PC-9 (cell line): ENCODE measurements at regions not wholly inside any gene's neighbourhood (a gene's known extent, or its start where the extent isn't known, plus 50 kb on each side); places are given as distances from the start of the nearest gene placed in this dataset.

ENCODE experiments used
- BruUV-seq: library from RNA; stranded (reverse); fragments of 400-500 nt; replicated peaks from 2 replicates; lab custom pipeline; 2021; lab: Mats Ljungman, UMichigan
- CTCF ChIA-PET: fragments of 300-600 bp; sonication (Branson Sonifier 250); formaldehyde crosslinking; loops from one replicate; lab custom pipeline; 2022; ENCODE audit warnings: antibody characterized with exemption; lab: Charles Lee
- POLR2A ChIA-PET: fragments of 300-600 bp; sonication (Branson Sonifier 250); formaldehyde crosslinking; loops from one replicate; lab custom pipeline; 2022; ENCODE audit warnings: antibody characterized with exemption; ENCODE audit not compliant: unreplicated experiment; lab: Charles Lee
- DNase-seq, 2 experiments: peaks; one replicate each; pipeline versions ENCODE4 v3.0.0 to v3.0.0-alpha.2; 2015 to 2022; ENCODE audit warnings: mixed read lengths in 1 of 2
- H2AFZ ChIP-seq: fragments of 200-600 bp; sonication (generic); 2 replicates; pipeline ENCODE4 v1.8.1; 2017; ENCODE audit warnings: antibody characterized with exemption
- H3F3A ChIP-seq: fragments of 200-600 bp; sonication (generic); 2 replicates; pipeline ENCODE4 v1.8.1; 2017; ENCODE audit warnings: antibody characterized with exemption, mild to moderate bottlenecking, low read depth; ENCODE audit not compliant: insufficient read depth
- H3K27ac ChIP-seq: fragments of 200-600 bp; sonication (generic); 2 replicates; pipeline ENCODE4 v1.6.1; 2016; ENCODE audit warnings: mixed run types
- H3K27me3 ChIP-seq: fragments of 200-600 bp; sonication (generic); 2 replicates; pipeline ENCODE4 v1.6.1; 2016; ENCODE audit warnings: low read depth, mixed run types; ENCODE audit not compliant: insufficient read depth
- H3K36me3 ChIP-seq: fragments of 200-600 bp; sonication (generic); 2 replicates; pipeline ENCODE4 v1.6.1; 2016; ENCODE audit warnings: low read depth, mixed run types
- H3K4me1 ChIP-seq: fragments of 200-600 bp; sonication (generic); replicated peaks from 2 replicates; pipeline ENCODE4 v1.6.1; 2016; ENCODE audit warnings: mixed run types; ENCODE audit not compliant: insufficient read depth
- H3K4me2 ChIP-seq: fragments of 200-600 bp; sonication (generic); 2 replicates; pipeline ENCODE4 v1.6.1; 2017; ENCODE audit warnings: mixed run types
- H3K4me3 ChIP-seq: fragments of 200-600 bp; sonication (generic); 2 replicates; pipeline ENCODE4 v1.6.1; 2016; ENCODE audit warnings: mixed run types
- H3K79me2 ChIP-seq: fragments of 200-600 bp; sonication (generic); 2 replicates; pipeline ENCODE4 v1.6.1; 2017; ENCODE audit warnings: low read depth, mixed run types
- H3K9me2 ChIP-seq: fragments of 200-600 bp; sonication (generic); 2 replicates; pipeline ENCODE4 v1.8.1; 2017; ENCODE audit warnings: mild to moderate bottlenecking; ENCODE audit not compliant: insufficient read depth
- H3K9me3 ChIP-seq: fragments of 200-600 bp; sonication (generic); 2 replicates; pipeline ENCODE4 v1.8.1; 2016; ENCODE audit warnings: low read depth; ENCODE audit not compliant: insufficient read depth
- H4K20me1 ChIP-seq: fragments of 200-600 bp; sonication (generic); 2 replicates; pipeline ENCODE4 v1.8.1; 2017; ENCODE audit not compliant: insufficient read depth
- EZH2 ChIP-seq: fragments of 200-600 bp; sonication (generic); IDR thresholded peaks from 2 replicates; pipeline ENCODE4 v1.8.0; 2017; ENCODE audit warnings: antibody characterized with exemption, low read depth
- intact Hi-C: fragments of 100-400 bp; cut with micrococcal nuclease; formaldehyde crosslinking; loops from one replicate; pipeline ENCODE4 v1.10.0; 2022; ENCODE audit not compliant: unreplicated experiment
- TF ChIP-seq, protein P1 (sequence below): fragments of 200-600 bp; sonication (generic); conservative IDR thresholded peaks from 2 replicates; pipeline ENCODE4 v1.6.1; 2017; ENCODE audit warnings: mixed run types, antibody characterized with exemption, mild to moderate bottlenecking, moderate library complexity

DNA sequence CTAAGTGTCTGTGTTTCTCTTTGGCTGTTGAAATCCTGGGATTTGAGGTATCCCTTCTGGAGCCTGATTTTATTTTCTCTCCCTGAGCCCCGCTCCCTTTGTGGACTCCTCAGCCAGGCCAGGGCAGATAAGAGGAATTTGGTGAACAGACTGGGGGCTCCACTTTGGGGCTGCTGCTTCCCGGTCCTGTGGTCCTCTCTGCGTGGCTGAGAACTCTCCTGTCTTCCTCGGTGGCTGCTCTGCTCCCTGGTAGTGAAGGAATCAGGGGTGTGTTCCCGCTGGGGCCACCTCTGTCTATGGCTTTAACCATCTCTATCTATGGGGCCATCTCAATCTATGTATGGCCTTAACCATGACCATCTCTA lies 71.7 kb upstream of the SH3PXD2B start:
- intact Hi-C loops = no loop called here
- H3K9me3 ChIP-seq = peaks cover 2% of the 10 kb centered on the region; the same call in 1 of the 2 replicates
- H3K4me2 ChIP-seq = no peak overlapping the region
- H3K27ac ChIP-seq = no peak overlapping the region
- H3K36me3 ChIP-seq = no peaks in the 10 kb centered on the region
- no peaks in the 10 kb centered on the region for H3K4me1 ChIP-seq
- H3K79me2 ChIP-seq = no peaks in the 10 kb centered on the region
- no peak overlapping the region for H2AFZ ChIP-seq
- DNase-seq = no peak
- CTCF ChIA-PET = no interaction called here
- H3K27me3 ChIP-seq = peaks cover 42% of the 10 kb centered on the region
- no peak for TF ChIP-seq EZH2
- TF ChIP-seq, protein P1, sequence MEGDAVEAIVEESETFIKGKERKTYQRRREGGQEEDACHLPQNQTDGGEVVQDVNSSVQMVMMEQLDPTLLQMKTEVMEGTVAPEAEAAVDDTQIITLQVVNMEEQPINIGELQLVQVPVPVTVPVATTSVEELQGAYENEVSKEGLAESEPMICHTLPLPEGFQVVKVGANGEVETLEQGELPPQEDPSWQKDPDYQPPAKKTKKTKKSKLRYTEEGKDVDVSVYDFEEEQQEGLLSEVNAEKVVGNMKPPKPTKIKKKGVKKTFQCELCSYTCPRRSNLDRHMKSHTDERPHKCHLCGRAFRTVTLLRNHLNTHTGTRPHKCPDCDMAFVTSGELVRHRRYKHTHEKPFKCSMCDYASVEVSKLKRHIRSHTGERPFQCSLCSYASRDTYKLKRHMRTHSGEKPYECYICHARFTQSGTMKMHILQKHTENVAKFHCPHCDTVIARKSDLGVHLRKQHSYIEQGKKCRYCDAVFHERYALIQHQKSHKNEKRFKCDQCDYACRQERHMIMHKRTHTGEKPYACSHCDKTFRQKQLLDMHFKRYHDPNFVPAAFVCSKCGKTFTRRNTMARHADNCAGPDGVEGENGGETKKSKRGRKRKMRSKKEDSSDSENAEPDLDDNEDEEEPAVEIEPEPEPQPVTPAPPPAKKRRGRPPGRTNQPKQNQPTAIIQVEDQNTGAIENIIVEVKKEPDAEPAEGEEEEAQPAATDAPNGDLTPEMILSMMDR = no peak
- POLR2A ChIA-PET = no interaction called here
- H4K20me1 ChIP-seq = no peaks in the 10 kb centered on the region
- H3K9me2 ChIP-seq = no peaks in the 10 kb centered on the region
- no peak overlapping the region for H3K4me3 ChIP-seq
- no peaks in the 10 kb centered on the region for H3F3A ChIP-seq
- BruUV-seq = no TSS peak

GRCh38 chr5:172525307-172525995 lies 71.1 kb upstream of the SH3PXD2B start:
- Histone ChIP-seq H3K27ac (no peak overlapping the region), H3K9me2 (no peaks in the 10 kb centered on the region), H3K4me3 (no peak overlapping the region), H3K27me3 (peaks cover 40% of the 10 kb centered on the region), H3K9me3 (peaks cover 3% of the 10 kb centered on the region; the same call in 1 of the 2 replicates), H3F3A (no peaks in the 10 kb centered on the region), H3K79me2 (no peaks in the 10 kb centered on the region), H3K36me3 (no peaks in the 10 kb centered on the region), H3K4me2 (no peak overlapping the region), H3K4me1 (no peaks in the 10 kb centered on the region), H4K20me1 (no peaks in the 10 kb centered on the region), H2AFZ (no peak overlapping the region)
- no TSS peak for BruUV-seq
- ChIA-PET CTCF (no interaction called here), POLR2A (no interaction called here)
- TF ChIP-seq, protein P1 = no peak
- TF ChIP-seq EZH2 = no peak
- no peak for DNase-seq
- intact Hi-C loops = no loop called here

DNA sequence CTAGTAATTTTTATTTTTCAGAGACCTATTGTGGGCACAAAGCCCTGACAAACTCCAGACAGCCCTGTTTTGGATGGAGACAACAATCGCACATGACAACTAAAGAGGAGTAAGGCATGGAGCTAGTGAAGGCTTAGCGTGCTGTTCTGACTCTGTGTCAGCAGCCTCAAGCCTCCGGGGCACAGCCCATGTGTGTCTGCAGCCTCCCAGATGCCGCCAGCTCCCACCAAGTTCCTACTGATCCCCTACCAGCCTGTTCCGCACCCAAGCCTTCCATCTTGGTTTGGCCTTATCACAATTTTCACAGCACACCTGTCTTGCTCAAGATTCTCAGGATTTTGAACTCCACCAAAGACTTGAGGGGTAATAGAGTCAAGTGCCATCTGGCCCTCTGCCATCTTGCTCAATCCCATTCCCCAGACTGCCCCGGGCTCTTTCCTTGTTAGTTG lies 70.3 kb upstream of the SH3PXD2B start:
- POLR2A ChIA-PET = no interaction called here
- Histone ChIP-seq H3K36me3 (no peaks in the 10 kb centered on the region), H2AFZ (no peak overlapping the region), H3K4me2 (no peak overlapping the region), H3F3A (no peaks in the 10 kb centered on the region), H3K9me3 (peaks cover 3% of the 10 kb centered on the region), H3K4me1 (no peaks in the 10 kb centered on the region), H3K9me2 (no peaks in the 10 kb centered on the region), H3K27me3 (peaks cover 45% of the 10 kb centered on the region), H3K27ac (no peak overlapping the region), H4K20me1 (no peaks in the 10 kb centered on the region), H3K4me3 (no peak overlapping the region), H3K79me2 (no peaks in the 10 kb centered on the region)
- intact Hi-C loops = no loop called here
- BruUV-seq = no TSS peak
- TF ChIP-seq, protein P1 = no peak
- TF ChIP-seq EZH2 = no peak
- CTCF ChIA-PET = interaction anchor here (0.7 kb wide), 1 partner anchor 407 kb away, joined by 11 read pairs; no protein-coding TSS in a partner anchor
- no peak for DNase-seq
